ENCODE measurements at regions not wholly inside any gene's neighbourhood (a gene's known extent, or its start where the extent isn't known, plus 50 kb on each side); places are given as distances from the start of the nearest gene placed in this dataset.

- TF ChIP-seq EP300 (IDR thresholded peaks at IDR 0.05; ENCODE audit: borderline replicate concordance in 1 of 2, low read depth in 2 of 2, low read length in 2 of 2) = no peak
- no peak for TF ChIP-seq JUN (IDR thresholded peaks at IDR 0.05; ENCODE audit: low read depth, low read length)
- TF ChIP-seq POLR2A (IDR thresholded peaks at IDR 0.05; ENCODE audit: control extremely low read depth in 1 of 2, low read depth in 2 of 2, low read length in 2 of 2) = no peak
- no peak for TF ChIP-seq RXRA (IDR thresholded peaks at IDR 0.05; ENCODE audit: insufficient read depth, low read depth, low read length)
- TF ChIP-seq CTCF (IDR thresholded peaks at IDR 0.05; ENCODE audit: control extremely low read depth in 1 of 3, insufficient read depth in 1 of 3, low read depth in 1 of 3, low read length in 3 of 3) = no peak
- TF ChIP-seq HDAC2 (IDR thresholded peaks at IDR 0.05; ENCODE audit: borderline replicate concordance in 1 of 2, low read depth in 2 of 2, low read length in 2 of 2) = no peak
- no peak for TF ChIP-seq EZH2 (IDR thresholded peaks at IDR 0.05; ENCODE audit: low read depth, low read length, severe bottlenecking)
- no peak for TF ChIP-seq ASH2L (IDR thresholded peaks at IDR 0.05; ENCODE audit: low read length)
- TF ChIP-seq POLR2AphosphoS5 (IDR thresholded peaks at IDR 0.05; ENCODE audit: low read depth, low read length) = no peak
- TF ChIP-seq CHD2 (IDR thresholded peaks at IDR 0.05; ENCODE audit: low read length) = no peak
- TF ChIP-seq TAF1 (IDR thresholded peaks at IDR 0.05; ENCODE audit: low read depth, low read length) = no peak
Observed at GRCh38 chr16:66007717-66008116, 358.8 kb upstream of the CDH5 start.

All from H1 (cell line).